ENCODE measurements at regions not wholly inside any gene's neighbourhood (a gene's known extent, or its start where the extent isn't known, plus 50 kb on each side); places are given as distances from the start of the nearest gene placed in this dataset.

- no peak overlapping the region for H3K4ac ChIP-seq (ENCODE audit: low read depth, low read length)
- no peaks in the 10 kb centered on the region for H3K23me2 ChIP-seq (ENCODE audit: insufficient read length, low read depth, low read length, poor library complexity, severe bottlenecking)
- no peaks in the 10 kb centered on the region for H3K79me2 ChIP-seq (ENCODE audit: insufficient read depth, low read length)
- H2AK5ac ChIP-seq (ENCODE audit: insufficient read length, low read length) = no peak overlapping the region
- Mint-ChIP-seq H3K4me1 (peaks cover 0 to 6% of the 10 kb centered on the region in 2 experiments; a peak in 2 of 4 replicates), H3K9me3 (peaks cover 0 to 4% of the 10 kb centered on the region in 2 experiments; a peak in 2 of 5 replicates), H3K27ac (peak overlapping the region in 1 of 3 experiments; percentile 55; a peak in 2 of 7 replicates), H3K4me3 (no peak overlapping the region), H3K27me3 (ENCODE audit: low read depth) (no peaks in the 10 kb centered on the region), H3K36me3 (ENCODE audit: insufficient read depth in 1 of 3, low read depth in 3 of 3) (no peaks in the 10 kb centered on the region)
- no peak overlapping the region for H3K9ac ChIP-seq (ENCODE audit: extremely low read depth, insufficient read length, low read length)
- H3T11ph ChIP-seq (ENCODE audit: low read length) = no peak overlapping the region
- H3K9me3 ChIP-seq (ENCODE audit: control insufficient read depth, low read depth, low read length) = no peaks in the 10 kb centered on the region
- no peak overlapping the region for H3K23ac ChIP-seq (ENCODE audit: insufficient read length, low read depth, low read length)
- no peak overlapping the region for H2BK5ac ChIP-seq (ENCODE audit: insufficient read length, low read length)
- no peak overlapping the region for H3K18ac ChIP-seq (ENCODE audit: insufficient read length, low read depth, low read length)
- no peaks in the 10 kb centered on the region for H4K20me1 ChIP-seq (ENCODE audit: control insufficient read depth, insufficient read depth, insufficient read length)
- no peaks in the 10 kb centered on the region for H3K79me1 ChIP-seq (ENCODE audit: insufficient read depth, low read depth, low read length, poor library complexity, severe bottlenecking)
- H2BK20ac ChIP-seq (ENCODE audit: low read depth, low read length, poor library complexity, severe bottlenecking) = no peak overlapping the region
- no peak for TF ChIP-seq CTCF (conservative IDR thresholded peaks at IDR 0.05)
- H2BK15ac ChIP-seq (ENCODE audit: low read depth, low read length) = no peak overlapping the region
- H3K56ac ChIP-seq (ENCODE audit: insufficient read length, low read depth, low read length) = no peak overlapping the region
- no peak overlapping the region for H3K14ac ChIP-seq (ENCODE audit: insufficient read depth, low read length)
- H2BK120ac ChIP-seq (ENCODE audit: low read depth, low read length, poor library complexity, severe bottlenecking) = no peak overlapping the region
- no peak overlapping the region for H3K4me2 ChIP-seq (ENCODE audit: insufficient read depth, insufficient read length, low read length)
- no peak overlapping the region for H2BK12ac ChIP-seq (ENCODE audit: insufficient read length, low read depth, low read length)
- WGBS (ENCODE audit: extremely low coverage, insufficient read length, low lambda C conversion rate) = no CpG with 5 or more reads among the region's 18 CpGs
- no peak for DNase-seq
- H3K27me3 ChIP-seq (ENCODE audit: insufficient read depth, low read length) = no peaks in the 10 kb centered on the region
- no peak overlapping the region for H3K27ac ChIP-seq (ENCODE audit: insufficient read length, low read depth, low read length)
- no peak overlapping the region for H4K8ac ChIP-seq (replicated peaks; ENCODE audit: insufficient read length, low read depth, low read length)
- H3K4me1 ChIP-seq (ENCODE audit: insufficient read depth, low read length) = no peaks in the 10 kb centered on the region
- H2AFZ ChIP-seq (ENCODE audit: low read length) = no peak overlapping the region
- H4K5ac ChIP-seq (ENCODE audit: insufficient read length, low read depth, low read length) = no peak overlapping the region
- no peak overlapping the region for H4K91ac ChIP-seq (ENCODE audit: insufficient read length, low read depth, low read length)
These were observed 93.4 kb upstream of the SHOX start for GRCh38 chrX:537151-537550.
